ENCODE measurements at regions not wholly inside any gene's neighbourhood (a gene's known extent, or its start where the extent isn't known, plus 50 kb on each side); places are given as distances from the start of the nearest gene placed in this dataset.
A peak's percentile ranks its signal among the peaks of the same experiment; 100 is the strongest.

- Histone ChIP-seq H3F3A (replicated peaks; ENCODE audit: low read depth) (no peaks in the 10 kb centered on the region), H3K36me3 (ENCODE audit: insufficient read depth) (no peaks in the 10 kb centered on the region), H3K4me3 (no peak overlapping the region), H3K79me2 (replicated peaks; ENCODE audit: insufficient read depth) (no peaks in the 10 kb centered on the region), H4K20me1 (replicated peaks; ENCODE audit: insufficient read depth) (no peaks in the 10 kb centered on the region), H3K27me3 (ENCODE audit: insufficient read depth) (no peaks in the 10 kb centered on the region), H3K9me2 (ENCODE audit: insufficient read depth) (no peaks in the 10 kb centered on the region), H3K4me2 (no peak overlapping the region), H3K4me1 (ENCODE audit: insufficient read depth) (no peaks in the 10 kb centered on the region), H2AFZ (no peak overlapping the region), H3K27ac (ENCODE audit: low read depth) (no peak overlapping the region)
- Mint-ChIP-seq H3K4me1 (no peaks in the 10 kb centered on the region), H3K9me3 (no peaks in the 10 kb centered on the region), H3K27ac (no peak overlapping the region), H3K27me3 (ENCODE audit: insufficient read depth, low read depth, poor library complexity) (no peaks in the 10 kb centered on the region), H3K36me3 (ENCODE audit: low read depth) (no peaks in the 10 kb centered on the region), H3K4me3 (no peak overlapping the region)
- TF ChIP-seq CREB1 (CRISPR knock-in tag; IDR thresholded peaks at IDR 0.05; ENCODE audit: low read depth), result no peak
- ATAC-seq, result no peak
- DNase-seq (ENCODE audit: low spot score), result no peak
Observed at GRCh38 chr5:112018846-112019245, 261.9 kb upstream of the NREP start.

GRCh38 chr5:112016980-112017379, 260.0 kb upstream of the NREP start:
- no peak overlapping the region for H3K4me2 ChIP-seq
- H3K36me3 Mint-ChIP-seq (ENCODE audit: low read depth), result no peaks in the 10 kb centered on the region

More at GRCh38 chr5:112016980-112017379, 260.0 kb upstream of the NREP start:
- H3K27ac ChIP-seq (ENCODE audit: low read depth), result no peak overlapping the region
- H3K79me2 ChIP-seq (replicated peaks; ENCODE audit: insufficient read depth), result no peaks in the 10 kb centered on the region
- H3K4me3 ChIP-seq, result no peak overlapping the region
- DNase-seq (ENCODE audit: low spot score), result no peak
- TF ChIP-seq EZH2 (IDR thresholded peaks at IDR 0.05; ENCODE audit: low read depth, unreplicated experiment) (no peak), CTCF (conservative IDR thresholded peaks at IDR 0.05; ENCODE audit: low read depth in 2 of 2) (no peak), ETS1 (IDR thresholded peaks at IDR 0.05) (no peak), POLR2AphosphoS5 (IDR thresholded peaks at IDR 0.05; ENCODE audit: low read depth) (no peak), JUNB (IDR thresholded peaks at IDR 0.05; ENCODE audit: unreplicated experiment) (no peak)
- Mint-ChIP-seq H3K4me1 (no peaks in the 10 kb centered on the region), H3K4me3 (no peak overlapping the region), H3K27ac (no peak overlapping the region), H3K9me3 (no peaks in the 10 kb centered on the region), H3K27me3 (ENCODE audit: insufficient read depth, low read depth, poor library complexity) (no peaks in the 10 kb centered on the region)
- no peaks in the 10 kb centered on the region for H3K27me3 ChIP-seq (ENCODE audit: insufficient read depth)
- H4K20me1 ChIP-seq (replicated peaks; ENCODE audit: insufficient read depth), result no peaks in the 10 kb centered on the region
- H2AFZ ChIP-seq, result peak overlapping the region; percentile 53; the same call in 1 of the 2 replicates
- H3K9me2 ChIP-seq (ENCODE audit: insufficient read depth), result no peaks in the 10 kb centered on the region
- no peaks in the 10 kb centered on the region for H3K4me1 ChIP-seq (ENCODE audit: insufficient read depth)
- H3F3A ChIP-seq (replicated peaks; ENCODE audit: low read depth), result no peaks in the 10 kb centered on the region
- no peaks in the 10 kb centered on the region for H3K36me3 ChIP-seq (ENCODE audit: insufficient read depth)
- ATAC-seq, result no peak

All from GM23338 (cell line).